HCT116 (cell line): ENCODE measurements at regions not wholly inside any gene's neighbourhood (a gene's known extent, or its start where the extent isn't known, plus 50 kb on each side); places are given as distances from the start of the nearest gene placed in this dataset.

Experiments
- ATAC-seq: fragments of 200-7000 bp; cut with Tn5 transposase; 2 replicates; pipeline ENCODE4 v1.9.1; 2020; ENCODE audit warnings: mild to moderate bottlenecking, moderate library complexity
- BruUV-seq: library from RNA; stranded (reverse); fragments of 400-500 nt; replicated peaks from 2 replicates; lab custom pipeline; 2021; lab: Mats Ljungman, UMichigan
- CTCF ChIA-PET: fragments of 300-600 bp; sonication (Branson Sonifier 250); formaldehyde crosslinking; loops from one replicate; lab custom pipeline; 2021; ENCODE audit warnings: antibody characterized with exemption; lab: Charles Lee
- POLR2A ChIA-PET: fragments of 300-600, 350-600 bp; sonication (Branson Sonifier 250); formaldehyde crosslinking; loops from one replicate; lab custom pipeline; 2021; ENCODE audit warnings: antibody characterized with exemption; lab: Charles Lee
- RAD21 ChIA-PET, 2 experiments: fragments of 300-600 bp; sonication (Branson Sonifier 250); formaldehyde crosslinking; loops; one replicate each; lab custom pipeline; 2023; ENCODE audit warnings: low total read pairs in 2 of 2; ENCODE audit not compliant: uncharacterized antibody in 2 of 2, unreplicated experiment in 2 of 2, low non-redundant PET in 1 of 2; lab: Charles Lee
- DNase-seq: peaks from one replicate; pipeline ENCODE4 v3.0.0-alpha.2; 2010; ENCODE audit warnings: low read depth, low spot score
- H2AFZ ChIP-seq: fragments of 200-600 bp; shearing (Covaris generic), sonication (generic); 2 replicates; pipeline ENCODE4 v1.6.1; 2017; ENCODE audit warnings: low read depth, mixed run types, mixed read lengths, antibody characterized with exemption, low read length; ENCODE audit not compliant: poor library complexity, severe bottlenecking
- H3K27ac ChIP-seq: 2 replicates; pipeline ENCODE4 v1.5.1; 2012; ENCODE audit warnings: low read depth, low read length
- H3K27me3 ChIP-seq: fragments of 200-600 bp; sonication (generic); 2 replicates; pipeline ENCODE4 v1.6.1; 2016; ENCODE audit warnings: mixed run types, low read length, mixed read lengths; ENCODE audit not compliant: insufficient read depth
- H3K36me3 ChIP-seq, 2 experiments: fragments of 200-500 bp in 1 of 2; fragments of 200-600 bp in 1 of 2; sonication (Bioruptor generic) in 1 of 2; sonication (generic) in 1 of 2; 2 replicates each; pipeline versions ENCODE4 v1.5.1 to v1.6.1; 2014 to 2016; ENCODE audit warnings: low read length in 2 of 2, inconsistent platforms in 1 of 2, mixed read lengths in 1 of 2, mixed run types in 1 of 2; ENCODE audit not compliant: insufficient read depth in 2 of 2, control insufficient read depth in 1 of 2
- H3K4me1 ChIP-seq, 2 experiments: fragments of 200-600 bp in 1 of 2; sonication (generic) in 1 of 2; 2 replicates each; pipeline versions ENCODE4 v1.5.1 to v1.6.1; 2012 to 2017; ENCODE audit warnings: low read length in 2 of 2, inconsistent platforms in 1 of 2, mild to moderate bottlenecking in 1 of 2, mixed read lengths in 1 of 2, mixed run types in 1 of 2, moderate library complexity in 1 of 2; ENCODE audit not compliant: insufficient read depth in 2 of 2, control insufficient read depth in 1 of 2
- H3K4me2 ChIP-seq: fragments of 200-600 bp; sonication (generic); 2 replicates; pipeline ENCODE4 v1.6.1; 2017; ENCODE audit warnings: mixed run types, low read length, mixed read lengths
- H3K4me3 ChIP-seq, 2 experiments: fragments of 200-600 bp in 1 of 2; sonication (generic) in 1 of 2; replicated peaks in 1 of 2; 2 replicates each; pipeline ENCODE4 v1.5.1; 2011 to 2016; ENCODE audit warnings: low read length in 2 of 2, control low read depth in 1 of 2, low read depth in 1 of 2, mild to moderate bottlenecking in 1 of 2, mixed read lengths in 1 of 2, mixed run types in 1 of 2
- H3K79me2 ChIP-seq: fragments of 200-600 bp; sonication (generic); 2 replicates; pipeline ENCODE4 v1.6.1; 2017; ENCODE audit warnings: mild to moderate bottlenecking, mixed run types, low read length, moderate library complexity, mixed read lengths; ENCODE audit not compliant: insufficient read depth
- H3K9ac ChIP-seq: fragments of 200-600 bp; sonication (generic); 2 replicates; pipeline ENCODE4 v1.6.1; 2016; ENCODE audit warnings: low read length, mixed read lengths
- H3K9me2 ChIP-seq: fragments of 200-600 bp; sonication (generic), shearing (Covaris generic); 2 replicates; pipeline ENCODE4 v1.6.1; 2017; ENCODE audit warnings: mixed run types, mild to moderate bottlenecking, moderate library complexity; ENCODE audit not compliant: insufficient read depth
- H3K9me3 ChIP-seq, 2 experiments: fragments of 200-500 bp in 1 of 2; fragments of 200-600 bp in 1 of 2; sonication (Bioruptor generic) in 1 of 2; sonication (generic) in 1 of 2; 2 replicates each; pipeline ENCODE4 v1.6.1; 2014 to 2017; ENCODE audit warnings: low read length in 2 of 2, mixed read lengths in 2 of 2, inconsistent platforms in 1 of 2, low read depth in 1 of 2, mild to moderate bottlenecking in 1 of 2, mixed run types in 1 of 2, moderate library complexity in 1 of 2; ENCODE audit not compliant: control insufficient read depth in 1 of 2, insufficient read depth in 1 of 2
- H4K20me1 ChIP-seq: fragments of 200-600 bp; sonication (generic), shearing (Covaris generic); 2 replicates; pipeline ENCODE4 v1.6.1; 2017; ENCODE audit warnings: mixed run types, mild to moderate bottlenecking, moderate library complexity; ENCODE audit not compliant: insufficient read depth
- CEBPB ChIP-seq: IDR thresholded peaks from 2 replicates; pipeline ENCODE4 v1.6.1; 2012; ENCODE audit warnings: low read depth
- EZH2 ChIP-seq: fragments of 200-600 bp; sonication (generic); IDR thresholded peaks from 2 replicates; pipeline ENCODE4 v1.6.1; 2017; ENCODE audit warnings: antibody characterized with exemption, mixed run types
- REST ChIP-seq: IDR thresholded peaks from 2 replicates; pipeline ENCODE4 v1.6.1; 2012; ENCODE audit warnings: low read depth
- SIN3A ChIP-seq: IDR thresholded peaks from 2 replicates; pipeline ENCODE4 v1.6.1; 2012; ENCODE audit warnings: low read depth
- SP1 ChIP-seq: IDR thresholded peaks from 2 replicates; pipeline ENCODE4 v1.6.1; 2012; ENCODE audit warnings: low read depth
- ZFX ChIP-seq: fragments of 450-650 bp; IDR thresholded peaks from 2 replicates; pipeline ENCODE4 v1.6.1; 2017
- intact Hi-C: fragments of 100-400 bp; cut with micrococcal nuclease; formaldehyde crosslinking; loops from 2 replicates; pipeline ENCODE4 v1.10.0; 2022
- TF ChIP-seq, protein P1 (sequence below): IDR thresholded peaks from 2 replicates; pipeline ENCODE4 v1.6.1; 2012

GRCh38 chr5:58135571-58136335, 324.1 kb downstream of the PLK2 start:
- ChIA-PET CTCF (no interaction called here), RAD21 (no interaction called here), POLR2A (no interaction called here)
- BruUV-seq: no TSS peak
- Histone ChIP-seq H3K9me3 (no peaks in the 10 kb centered on the region), H3K27me3 (no peaks in the 10 kb centered on the region), H3K9ac (no peak overlapping the region), H3K79me2 (no peaks in the 10 kb centered on the region), H2AFZ (no peak overlapping the region), H3K36me3 (no peaks in the 10 kb centered on the region), H3K27ac (no peak overlapping the region), H3K4me1 (no peaks in the 10 kb centered on the region), H3K9me2 (no peaks in the 10 kb centered on the region), H4K20me1 (no peaks in the 10 kb centered on the region), H3K4me2 (no peak overlapping the region), H3K4me3 (no peak overlapping the region)
- ATAC-seq (no peak), DNase-seq (no peak)
- intact Hi-C loops: no loop called here
- TF ChIP-seq CEBPB: no peak
- no peak for TF ChIP-seq SIN3A
- no peak for TF ChIP-seq REST

DNA sequence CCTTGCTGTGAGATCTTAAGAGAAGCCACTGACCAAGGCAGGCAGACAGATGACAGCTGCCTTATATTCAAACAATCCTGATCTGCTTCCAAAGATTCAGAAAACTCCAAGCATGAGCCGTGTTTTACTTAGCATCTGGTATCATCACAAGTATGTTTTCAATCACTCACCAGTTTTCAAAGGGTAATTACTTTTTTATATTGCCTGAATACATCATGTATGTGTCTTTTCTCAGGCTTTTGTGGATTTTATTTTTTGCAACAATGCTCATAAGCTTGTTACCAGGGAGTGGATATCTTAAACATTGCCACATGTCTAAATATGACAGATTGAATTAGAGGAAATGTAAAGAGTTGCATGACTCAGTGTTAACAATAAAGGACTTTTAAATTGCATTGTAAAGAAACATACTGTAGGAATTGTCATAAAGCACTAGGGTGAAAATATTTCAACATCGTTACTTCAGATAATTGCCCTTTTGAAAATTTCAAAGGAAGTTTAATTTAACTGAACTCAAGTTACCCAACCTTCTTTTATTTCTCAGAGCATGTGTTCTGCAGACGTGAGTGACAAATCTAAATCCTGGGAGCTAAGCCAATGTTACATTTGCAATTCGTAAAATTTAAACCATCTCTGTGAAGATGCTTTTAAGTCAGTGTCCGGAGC, 326.1 kb downstream of the PLK2 start:
- CTCF ChIA-PET: no interaction called here
- no peaks in the 10 kb centered on the region for H3K4me1 ChIP-seq
- H4K20me1 ChIP-seq: no peaks in the 10 kb centered on the region
- H3K9ac ChIP-seq: no peak overlapping the region
- intact Hi-C loops: no loop called here
- RAD21 ChIA-PET: no interaction called here
- TF ChIP-seq SIN3A (no peak), ZFX (no peak), EZH2 (no peak), SP1 (no peak), REST (no peak)
- TF ChIP-seq, protein P1, sequence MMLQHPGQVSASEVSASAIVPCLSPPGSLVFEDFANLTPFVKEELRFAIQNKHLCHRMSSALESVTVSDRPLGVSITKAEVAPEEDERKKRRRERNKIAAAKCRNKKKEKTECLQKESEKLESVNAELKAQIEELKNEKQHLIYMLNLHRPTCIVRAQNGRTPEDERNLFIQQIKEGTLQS: no peak
- H3K4me3 ChIP-seq: no peak overlapping the region
- ATAC-seq (no peak), DNase-seq (no peak)
- POLR2A ChIA-PET: no interaction called here
- H3K27me3 ChIP-seq: no peaks in the 10 kb centered on the region
- no peaks in the 10 kb centered on the region for H3K9me3 ChIP-seq
- H2AFZ ChIP-seq: no peak overlapping the region
- H3K79me2 ChIP-seq: no peaks in the 10 kb centered on the region
- H3K4me2 ChIP-seq: no peak overlapping the region
- BruUV-seq: no TSS peak
- H3K27ac ChIP-seq: no peak overlapping the region
- H3K9me2 ChIP-seq: no peaks in the 10 kb centered on the region
- H3K36me3 ChIP-seq: no peaks in the 10 kb centered on the region
